ENCODE measurements at regions not wholly inside any gene's neighbourhood (a gene's known extent, or its start where the extent isn't known, plus 50 kb on each side); places are given as distances from the start of the nearest gene placed in this dataset.

DNA sequence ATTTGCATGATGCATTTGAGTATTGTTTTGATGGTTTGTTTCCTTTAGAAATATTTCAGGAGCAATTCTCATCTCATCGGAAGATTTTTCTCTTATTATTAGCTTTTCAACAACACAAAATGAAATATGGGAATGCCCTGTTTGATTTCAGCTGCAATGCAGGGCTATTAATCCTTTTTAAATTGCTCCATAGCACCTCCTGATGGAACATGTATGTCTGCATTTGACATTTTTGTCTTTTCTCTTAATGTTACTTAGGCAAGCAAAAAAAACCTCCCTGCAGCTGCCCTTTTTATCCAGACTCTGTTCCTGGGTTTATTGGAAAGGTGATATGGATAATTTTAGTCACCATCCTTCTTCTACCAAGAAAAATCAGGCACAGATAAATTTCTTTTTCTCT is 895.8 kb downstream of the RPS29 start:
- TF ChIP-seq, protein P1, sequence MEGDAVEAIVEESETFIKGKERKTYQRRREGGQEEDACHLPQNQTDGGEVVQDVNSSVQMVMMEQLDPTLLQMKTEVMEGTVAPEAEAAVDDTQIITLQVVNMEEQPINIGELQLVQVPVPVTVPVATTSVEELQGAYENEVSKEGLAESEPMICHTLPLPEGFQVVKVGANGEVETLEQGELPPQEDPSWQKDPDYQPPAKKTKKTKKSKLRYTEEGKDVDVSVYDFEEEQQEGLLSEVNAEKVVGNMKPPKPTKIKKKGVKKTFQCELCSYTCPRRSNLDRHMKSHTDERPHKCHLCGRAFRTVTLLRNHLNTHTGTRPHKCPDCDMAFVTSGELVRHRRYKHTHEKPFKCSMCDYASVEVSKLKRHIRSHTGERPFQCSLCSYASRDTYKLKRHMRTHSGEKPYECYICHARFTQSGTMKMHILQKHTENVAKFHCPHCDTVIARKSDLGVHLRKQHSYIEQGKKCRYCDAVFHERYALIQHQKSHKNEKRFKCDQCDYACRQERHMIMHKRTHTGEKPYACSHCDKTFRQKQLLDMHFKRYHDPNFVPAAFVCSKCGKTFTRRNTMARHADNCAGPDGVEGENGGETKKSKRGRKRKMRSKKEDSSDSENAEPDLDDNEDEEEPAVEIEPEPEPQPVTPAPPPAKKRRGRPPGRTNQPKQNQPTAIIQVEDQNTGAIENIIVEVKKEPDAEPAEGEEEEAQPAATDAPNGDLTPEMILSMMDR (conservative IDR thresholded peaks at IDR 0.05 in 1 of 2, IDR thresholded peaks at IDR 0.05 in 1 of 2; ENCODE audit: extremely low read depth in 1 of 2, insufficient read depth in 1 of 2, low read depth in 1 of 2, low read length in 2 of 2) = no peak
- no peak for TF ChIP-seq EZH2 (IDR thresholded peaks at IDR 0.05; ENCODE audit: borderline replicate concordance, low read length)

All from mammary epithelial cell (primary cell).